NCI-H2227 (cell line): ENCODE measurements at regions not wholly inside any gene's neighbourhood (a gene's known extent, or its start where the extent isn't known, plus 50 kb on each side); places are given as distances from the start of the nearest gene placed in this dataset.

Experiments
- DNase-seq: peaks from one replicate; lab custom pipeline; 2025; ENCODE audit not compliant: unreplicated experiment; lab: John Stamatoyannopoulos, UW

GRCh38 chr20:24339210-24339641, 130.2 kb upstream of the SYNDIG1 start:
- no peak for DNase-seq

- DNase-seq, result no peak
Observed at GRCh38 chr20:24337551-24337950, 131.9 kb upstream of the SYNDIG1 start.

GRCh38 chr20:24337069-24337468, 132.4 kb upstream of the SYNDIG1 start:
- DNase-seq, result no peak

- no peak for DNase-seq
Observed at GRCh38 chr20:24334830-24335229, 134.6 kb upstream of the SYNDIG1 start.

- no peak for DNase-seq
Observed at GRCh38 chr20:24332956-24333355, 136.5 kb upstream of the SYNDIG1 start.

- DNase-seq, result no peak
Observed at GRCh38 chr20:24331939-24332338, 137.5 kb upstream of the SYNDIG1 start.

GRCh38 chr20:24328901-24329300, 140.5 kb upstream of the SYNDIG1 start:
- no peak for DNase-seq

- no peak for DNase-seq
Observed at GRCh38 chr20:24321973-24322372, 147.5 kb upstream of the SYNDIG1 start.

- no peak for DNase-seq
Observed at GRCh38 chr20:24318569-24319352, 150.7 kb upstream of the SYNDIG1 start.

GRCh38 chr20:24317224-24317623, 152.2 kb upstream of the SYNDIG1 start:
- DNase-seq, result no peak

- no peak for DNase-seq
Observed at GRCh38 chr20:24316731-24317130, 152.7 kb upstream of the SYNDIG1 start.

GRCh38 chr20:24314053-24314452, 155.4 kb upstream of the SYNDIG1 start:
- no peak for DNase-seq

- DNase-seq, result no peak
Observed at GRCh38 chr20:24309596-24309995, 159.8 kb upstream of the SYNDIG1 start.

GRCh38 chr20:24305371-24305770, 164.1 kb upstream of the SYNDIG1 start:
- no peak for DNase-seq

GRCh38 chr20:24304291-24304690, 165.1 kb upstream of the SYNDIG1 start:
- no peak for DNase-seq

GRCh38 chr20:24303393-24304170, 165.8 kb upstream of the SYNDIG1 start:
- DNase-seq, result no peak

GRCh38 chr20:24297993-24298392, 171.4 kb upstream of the SYNDIG1 start:
- DNase-seq, result no peak

GRCh38 chr20:24296477-24297261, 172.8 kb upstream of the SYNDIG1 start:
- DNase-seq, result no peak

- no peak for DNase-seq
Observed at GRCh38 chr20:24291014-24291413, 178.4 kb upstream of the SYNDIG1 start.

GRCh38 chr20:24289737-24290481, 179.5 kb upstream of the SYNDIG1 start:
- DNase-seq, result no peak

- no peak for DNase-seq
Observed at GRCh38 chr20:24283186-24283585, 186.2 kb upstream of the SYNDIG1 start.
